GM12865 (cell line): ENCODE measurements at regions not wholly inside any gene's neighbourhood (a gene's known extent, or its start where the extent isn't known, plus 50 kb on each side); places are given as distances from the start of the nearest gene placed in this dataset.

Experiments used
- DNase-seq: peaks from one replicate; pipeline ENCODE4 v3.0.0; 2010; ENCODE audit warnings: low read depth
- H3K4me3 ChIP-seq: 2 replicates; pipeline ENCODE4 v1.5.1; 2011; ENCODE audit warnings: mild to moderate bottlenecking, low read depth, low read length, control low read depth
- TF ChIP-seq, protein P1 (sequence below): IDR thresholded peaks from 2 replicates; pipeline ENCODE4 v1.5.1; 2011; ENCODE audit warnings: low read length, control low read depth, low read depth, inconsistent platforms; ENCODE audit not compliant: insufficient read depth; ENCODE audit errors: missing control alignments

- no peak overlapping the region for H3K4me3 ChIP-seq
- no peak for DNase-seq
- TF ChIP-seq, protein P1, sequence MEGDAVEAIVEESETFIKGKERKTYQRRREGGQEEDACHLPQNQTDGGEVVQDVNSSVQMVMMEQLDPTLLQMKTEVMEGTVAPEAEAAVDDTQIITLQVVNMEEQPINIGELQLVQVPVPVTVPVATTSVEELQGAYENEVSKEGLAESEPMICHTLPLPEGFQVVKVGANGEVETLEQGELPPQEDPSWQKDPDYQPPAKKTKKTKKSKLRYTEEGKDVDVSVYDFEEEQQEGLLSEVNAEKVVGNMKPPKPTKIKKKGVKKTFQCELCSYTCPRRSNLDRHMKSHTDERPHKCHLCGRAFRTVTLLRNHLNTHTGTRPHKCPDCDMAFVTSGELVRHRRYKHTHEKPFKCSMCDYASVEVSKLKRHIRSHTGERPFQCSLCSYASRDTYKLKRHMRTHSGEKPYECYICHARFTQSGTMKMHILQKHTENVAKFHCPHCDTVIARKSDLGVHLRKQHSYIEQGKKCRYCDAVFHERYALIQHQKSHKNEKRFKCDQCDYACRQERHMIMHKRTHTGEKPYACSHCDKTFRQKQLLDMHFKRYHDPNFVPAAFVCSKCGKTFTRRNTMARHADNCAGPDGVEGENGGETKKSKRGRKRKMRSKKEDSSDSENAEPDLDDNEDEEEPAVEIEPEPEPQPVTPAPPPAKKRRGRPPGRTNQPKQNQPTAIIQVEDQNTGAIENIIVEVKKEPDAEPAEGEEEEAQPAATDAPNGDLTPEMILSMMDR, result no peak
Measured at GRCh38 chr17:71325117-71325516, 795.7 kb upstream of the SOX9 start.

GRCh38 chr17:71325886-71326285 lies 794.9 kb upstream of the SOX9 start:
- DNase-seq, result no peak
- no peak overlapping the region for H3K4me3 ChIP-seq
- TF ChIP-seq, protein P1, result no peak

DNA sequence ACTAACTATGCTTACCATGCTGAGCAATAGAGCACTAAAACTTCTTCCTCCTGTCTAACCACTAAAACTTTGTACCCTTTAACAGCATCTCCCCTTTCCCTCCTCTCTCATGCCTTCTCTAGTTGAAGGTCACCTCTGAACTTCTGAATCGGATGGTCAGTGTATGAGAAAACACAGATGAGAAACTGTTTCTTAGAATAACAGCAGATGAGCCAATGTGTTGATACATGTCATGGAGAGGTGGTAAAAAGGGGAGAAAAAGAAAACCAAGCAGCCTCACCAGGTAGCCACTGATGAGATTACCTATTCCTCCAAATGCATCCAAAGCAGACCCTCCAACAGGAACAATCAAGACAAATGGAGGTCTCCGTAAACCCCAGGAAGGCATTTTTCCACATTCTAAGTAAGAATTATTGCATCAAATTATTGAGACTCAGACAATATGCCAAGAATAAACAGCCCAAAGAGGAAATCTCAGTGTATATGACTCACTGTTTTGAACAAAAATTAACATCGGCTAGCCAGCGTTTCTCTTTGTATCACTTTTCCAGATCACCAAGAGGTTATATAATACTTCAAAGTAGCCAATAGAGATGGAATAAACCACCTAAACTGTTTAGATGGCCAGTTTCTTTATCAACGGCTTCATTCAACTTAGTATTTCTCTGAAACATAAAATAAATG lies 793.3 kb upstream of the SOX9 start:
- TF ChIP-seq, protein P1, result no peak
- DNase-seq, result no peak
- no peak overlapping the region for H3K4me3 ChIP-seq

DNA sequence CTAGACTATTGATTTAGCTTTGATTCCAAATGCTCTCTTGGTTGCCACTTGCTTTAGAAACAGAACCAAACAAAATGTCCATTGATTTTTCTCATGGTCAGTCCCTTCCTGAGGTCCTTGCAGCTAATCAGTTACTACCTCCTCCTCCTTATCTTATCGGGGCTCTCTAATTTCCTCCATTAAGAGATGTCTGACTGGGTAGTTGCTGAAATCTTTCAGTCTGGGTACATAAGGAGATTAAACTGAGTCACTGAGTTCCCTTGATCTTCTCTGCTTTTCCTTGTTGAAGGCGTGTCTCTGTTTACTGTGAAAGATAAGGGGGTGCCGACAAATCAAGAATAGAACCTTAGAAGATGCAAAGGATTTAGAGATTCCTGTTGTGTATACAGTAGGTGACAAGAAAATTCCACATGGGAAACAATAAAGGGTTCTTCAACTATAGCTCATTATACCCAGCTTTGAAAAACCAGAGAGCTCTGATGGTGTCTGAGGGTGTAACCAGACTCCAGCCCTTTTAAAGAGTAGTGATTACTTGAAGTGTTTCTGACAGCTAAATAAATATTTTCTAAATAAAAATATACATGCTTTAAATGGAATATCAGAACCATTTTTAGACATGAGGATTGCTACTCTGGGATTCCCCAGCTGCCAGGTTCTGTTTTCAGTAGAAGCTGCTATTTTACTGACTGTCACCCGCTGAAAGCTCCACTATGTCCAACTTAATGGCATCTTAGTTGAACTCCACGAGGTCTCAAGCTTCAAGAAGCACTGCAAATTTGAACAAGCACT lies 791.3 kb upstream of the SOX9 start:
- DNase-seq, result no peak
- TF ChIP-seq, protein P1, result no peak
- no peak overlapping the region for H3K4me3 ChIP-seq

- no peak overlapping the region for H3K4me3 ChIP-seq
- DNase-seq, result no peak
- TF ChIP-seq, protein P1, result no peak
Measured at GRCh38 chr17:71330099-71330375, 790.8 kb upstream of the SOX9 start.

DNA sequence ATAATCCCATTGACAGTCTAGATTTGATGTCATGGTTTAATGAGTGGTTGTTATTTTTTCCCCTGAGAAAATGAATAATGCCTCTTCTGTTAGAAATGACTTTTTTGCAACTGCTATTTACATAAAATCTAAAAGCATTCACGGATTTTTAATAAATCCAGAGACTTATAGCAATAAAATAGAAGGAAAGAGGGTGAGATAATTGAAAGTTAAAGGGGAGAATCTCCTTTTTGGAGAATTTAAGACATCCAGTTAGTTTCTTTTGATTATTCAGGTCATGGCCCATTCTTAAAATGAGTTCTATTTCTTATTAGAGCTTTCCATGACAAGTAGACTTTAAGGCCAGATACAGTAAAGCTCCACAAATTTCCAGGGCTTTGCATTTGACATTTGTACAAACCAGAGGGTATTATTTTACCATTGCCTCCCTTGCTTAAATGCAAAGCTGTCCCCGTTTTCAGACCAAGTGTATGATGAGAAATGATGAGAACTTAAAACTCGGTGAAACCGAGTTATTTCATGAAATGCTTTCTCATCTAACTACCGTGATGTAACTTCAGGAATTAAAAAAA lies 789.0 kb upstream of the SOX9 start:
- no peak for DNase-seq
- TF ChIP-seq, protein P1, result no peak

More for the DNA sequence above, 789.0 kb upstream of the SOX9 start:
- no peak overlapping the region for H3K4me3 ChIP-seq
